HL-60 (cell line): ENCODE measurements at regions not wholly inside any gene's neighbourhood (a gene's known extent, or its start where the extent isn't known, plus 50 kb on each side); places are given as distances from the start of the nearest gene placed in this dataset.

Experiments used
- CTCF ChIP-seq: IDR thresholded peaks from one replicate; pipeline ENCODE4 v1.5.1; 2011; ENCODE audit warnings: low read length, control low read depth, inconsistent platforms; ENCODE audit not compliant: insufficient read depth
- GABPA ChIP-seq: IDR thresholded peaks from 2 replicates; pipeline ENCODE4 v1.6.1; 2012; ENCODE audit warnings: low read depth
- POLR2AphosphoS5 ChIP-seq: IDR thresholded peaks from 2 replicates; pipeline ENCODE4 v1.6.1; 2012; ENCODE audit warnings: low read depth
- REST ChIP-seq: IDR thresholded peaks from 2 replicates; pipeline ENCODE4 v1.6.1; 2012; ENCODE audit warnings: low read depth; ENCODE audit not compliant: insufficient replicate concordance
- SPI1 ChIP-seq: IDR thresholded peaks from 2 replicates; pipeline ENCODE4 v1.6.1; 2012; ENCODE audit warnings: low read depth, mild to moderate bottlenecking, borderline replicate concordance

GRCh38 chr3:5796541-5796940 lies 609.0 kb downstream of the EDEM1 start:
- TF ChIP-seq CTCF, result no peak
- TF ChIP-seq POLR2AphosphoS5, result no peak
- TF ChIP-seq GABPA, result no peak
- TF ChIP-seq REST, result no peak
- no peak for TF ChIP-seq SPI1
